ENCODE measurements at regions not wholly inside any gene's neighbourhood (a gene's known extent, or its start where the extent isn't known, plus 50 kb on each side); places are given as distances from the start of the nearest gene placed in this dataset.

DNA sequence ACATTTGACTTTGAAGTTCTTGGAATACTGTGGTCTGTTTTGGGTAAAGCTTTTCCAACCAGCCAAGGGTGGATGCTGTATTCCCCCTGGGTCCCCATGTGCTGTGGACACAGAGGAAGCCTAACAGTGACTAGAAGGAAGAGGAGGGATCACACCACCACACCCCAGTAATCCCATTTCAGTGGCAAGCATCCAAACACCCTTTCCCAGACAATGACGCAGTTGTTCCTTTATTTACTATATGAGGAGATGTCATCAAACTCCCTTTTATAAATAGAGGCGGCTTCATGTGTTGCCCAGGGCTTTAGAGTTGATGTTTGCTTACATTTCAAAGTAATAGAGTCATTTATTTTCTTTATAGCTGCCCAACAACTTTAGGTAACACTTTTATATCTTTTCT is 959.4 kb upstream of the GYPC start:
- TF ChIP-seq YY1 (IDR thresholded peaks at IDR 0.05; ENCODE audit: insufficient read depth, insufficient read length) (no peak), ZNF274 (IDR thresholded peaks at IDR 0.05; ENCODE audit: low read depth, low read length) (no peak), SUZ12 (IDR thresholded peaks at IDR 0.05; ENCODE audit: extremely low read depth, insufficient read depth, insufficient read length) (no peak)
- Histone ChIP-seq H3K36me3 (ENCODE audit: insufficient read depth, insufficient read length, low read length) (no peaks in the 10 kb centered on the region), H3K9me3 (ENCODE audit: insufficient read depth, low read length) (no peaks in the 10 kb centered on the region), H3K4me3 (ENCODE audit: insufficient read length, low read depth) (no peak overlapping the region), H3K9ac (ENCODE audit: insufficient read length, low read depth) (no peak overlapping the region), H3K27me3 (ENCODE audit: insufficient read depth, insufficient read length) (no peaks in the 10 kb centered on the region), H3K4me1 (ENCODE audit: insufficient read depth, insufficient read length) (no peaks in the 10 kb centered on the region)
- DNase-seq (ENCODE audit: low read depth, low spot score), result no peak

DNA sequence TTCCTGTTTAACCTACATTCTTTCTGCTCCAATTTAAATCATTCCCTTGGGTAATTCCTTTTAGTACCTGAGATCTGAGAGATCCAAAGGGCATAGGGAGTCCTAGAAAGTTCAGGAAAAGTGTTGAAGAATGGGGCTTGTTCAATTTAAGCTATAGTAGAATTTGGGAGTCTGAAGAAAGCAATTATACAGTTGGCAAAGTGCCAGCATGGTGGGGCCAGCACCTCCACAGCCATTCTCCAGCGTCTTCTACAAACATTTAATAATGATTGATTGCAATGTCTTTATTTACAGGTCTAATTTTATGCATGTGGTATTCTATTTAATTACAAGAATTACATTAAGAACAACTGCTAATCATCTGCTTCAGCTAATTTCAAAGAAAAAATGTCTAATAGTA is 957.7 kb upstream of the GYPC start:
- H3K9ac ChIP-seq (ENCODE audit: insufficient read length, low read depth), result no peak overlapping the region
- no peak for DNase-seq (ENCODE audit: low read depth, low spot score)
- no peaks in the 10 kb centered on the region for H3K27me3 ChIP-seq (ENCODE audit: insufficient read depth, insufficient read length)
- H3K4me3 ChIP-seq (ENCODE audit: insufficient read length, low read depth), result no peak overlapping the region
- H3K4me1 ChIP-seq (ENCODE audit: insufficient read depth, insufficient read length), result no peaks in the 10 kb centered on the region
- no peaks in the 10 kb centered on the region for H3K36me3 ChIP-seq (ENCODE audit: insufficient read depth, insufficient read length, low read length)
- TF ChIP-seq YY1 (IDR thresholded peaks at IDR 0.05; ENCODE audit: insufficient read depth, insufficient read length) (no peak), SUZ12 (IDR thresholded peaks at IDR 0.05; ENCODE audit: extremely low read depth, insufficient read depth, insufficient read length) (no peak), ZNF274 (IDR thresholded peaks at IDR 0.05; ENCODE audit: low read depth, low read length) (no peak)
- no peaks in the 10 kb centered on the region for H3K9me3 ChIP-seq (ENCODE audit: insufficient read depth, low read length)

DNA sequence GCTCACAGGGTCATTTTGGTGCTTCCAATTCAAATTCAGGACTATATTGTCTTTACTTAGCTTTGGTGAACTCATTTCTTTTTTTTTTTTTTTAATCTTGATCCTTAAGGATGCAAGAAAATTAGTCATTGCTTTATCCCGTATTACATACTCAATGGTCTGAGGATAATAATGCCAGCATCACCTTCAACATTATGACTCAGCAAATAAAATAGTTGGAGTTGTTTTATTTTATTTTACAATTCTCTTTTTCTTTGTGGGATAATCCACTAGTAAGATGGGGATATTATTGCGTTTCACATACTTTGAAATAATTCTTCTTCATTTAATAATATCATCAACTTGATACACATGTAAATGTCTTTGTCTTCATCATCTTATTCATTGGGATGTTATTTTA is 954.9 kb upstream of the GYPC start:
- no peaks in the 10 kb centered on the region for H3K4me1 ChIP-seq (ENCODE audit: insufficient read depth, insufficient read length)
- H3K9me3 ChIP-seq (ENCODE audit: insufficient read depth, low read length), result no peaks in the 10 kb centered on the region
- no peak overlapping the region for H3K4me3 ChIP-seq (ENCODE audit: insufficient read length, low read depth)
- no peak for DNase-seq (ENCODE audit: low read depth, low spot score)
- no peaks in the 10 kb centered on the region for H3K36me3 ChIP-seq (ENCODE audit: insufficient read depth, insufficient read length, low read length)
- TF ChIP-seq SUZ12 (IDR thresholded peaks at IDR 0.05; ENCODE audit: extremely low read depth, insufficient read depth, insufficient read length) (no peak), ZNF274 (IDR thresholded peaks at IDR 0.05; ENCODE audit: low read depth, low read length) (no peak), YY1 (IDR thresholded peaks at IDR 0.05; ENCODE audit: insufficient read depth, insufficient read length) (no peak)
- H3K9ac ChIP-seq (ENCODE audit: insufficient read length, low read depth), result no peak overlapping the region
- no peaks in the 10 kb centered on the region for H3K27me3 ChIP-seq (ENCODE audit: insufficient read depth, insufficient read length)

DNA sequence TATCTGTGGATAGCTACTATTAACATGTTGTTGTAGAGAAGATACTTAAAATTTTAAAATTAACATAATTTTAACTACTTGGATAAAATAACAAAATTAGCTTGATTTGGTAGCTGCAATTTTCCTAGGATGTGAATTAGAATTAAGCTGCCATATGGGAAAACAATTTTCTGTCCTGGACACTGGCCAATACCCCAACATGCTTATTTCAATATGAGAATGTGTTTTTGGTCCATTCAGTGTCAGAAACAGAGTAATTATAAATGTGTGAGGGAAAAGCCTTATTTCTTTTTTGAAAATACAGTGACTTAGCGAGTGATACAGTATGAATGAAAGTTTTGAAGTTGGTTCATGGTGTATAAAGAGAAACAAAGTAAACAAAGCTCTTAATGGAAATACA is 948.3 kb upstream of the GYPC start:
- no peaks in the 10 kb centered on the region for H3K27me3 ChIP-seq (ENCODE audit: insufficient read depth, insufficient read length)
- H3K9me3 ChIP-seq (ENCODE audit: insufficient read depth, low read length), result no peaks in the 10 kb centered on the region
- H3K4me1 ChIP-seq (ENCODE audit: insufficient read depth, insufficient read length), result no peaks in the 10 kb centered on the region
- TF ChIP-seq ZNF274 (IDR thresholded peaks at IDR 0.05; ENCODE audit: low read depth, low read length) (no peak), SUZ12 (IDR thresholded peaks at IDR 0.05; ENCODE audit: extremely low read depth, insufficient read depth, insufficient read length) (no peak), YY1 (IDR thresholded peaks at IDR 0.05; ENCODE audit: insufficient read depth, insufficient read length) (no peak)
- no peak overlapping the region for H3K4me3 ChIP-seq (ENCODE audit: insufficient read length, low read depth)
- no peak overlapping the region for H3K9ac ChIP-seq (ENCODE audit: insufficient read length, low read depth)
- DNase-seq (ENCODE audit: low read depth, low spot score), result no peak
- H3K36me3 ChIP-seq (ENCODE audit: insufficient read depth, insufficient read length, low read length), result no peaks in the 10 kb centered on the region

DNA sequence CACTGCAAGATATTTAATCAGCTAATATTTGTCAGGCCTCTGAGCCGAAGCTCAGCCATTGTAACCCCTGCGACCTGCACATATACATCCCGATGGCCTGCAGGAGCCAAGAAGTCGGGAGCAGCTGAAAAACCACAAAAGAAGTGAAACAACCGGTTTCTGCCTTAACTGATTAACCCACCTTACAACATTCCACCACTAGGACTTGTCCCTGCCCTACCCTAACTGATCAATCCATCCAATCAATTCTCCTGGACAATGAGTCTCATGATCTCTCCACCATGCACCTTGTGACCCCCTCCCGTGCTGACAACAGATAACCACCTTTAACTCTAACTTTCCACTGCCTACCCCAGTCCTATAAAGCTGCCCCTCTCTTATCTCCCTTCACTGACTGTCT is 945.4 kb upstream of the GYPC start:
- no peaks in the 10 kb centered on the region for H3K27me3 ChIP-seq (ENCODE audit: insufficient read depth, insufficient read length)
- H3K9ac ChIP-seq (ENCODE audit: insufficient read length, low read depth), result no peak overlapping the region

DNA sequence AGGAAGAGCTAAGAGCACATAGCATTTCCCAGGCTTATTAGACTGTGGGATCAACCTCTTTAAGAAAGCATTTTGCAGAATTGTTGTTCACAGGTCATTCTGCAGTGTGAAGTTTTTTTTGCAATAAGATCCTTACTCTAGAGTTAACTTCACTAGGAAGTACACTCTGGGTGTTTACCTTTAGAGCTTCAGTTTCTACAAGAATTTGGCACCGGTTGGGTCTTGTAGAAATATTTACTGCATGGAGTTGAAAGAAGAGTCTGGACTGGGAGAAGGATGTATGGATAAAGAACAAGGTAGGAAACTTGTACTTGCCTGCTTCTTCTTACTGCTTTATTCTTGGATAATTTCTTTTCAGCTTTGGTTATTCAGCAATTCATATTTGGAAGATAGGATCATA is 944.9 kb upstream of the GYPC start:
- Histone ChIP-seq H3K27me3 (ENCODE audit: insufficient read depth, insufficient read length) (no peaks in the 10 kb centered on the region), H3K9me3 (ENCODE audit: insufficient read depth, low read length) (no peaks in the 10 kb centered on the region), H3K9ac (ENCODE audit: insufficient read length, low read depth) (no peak overlapping the region), H3K4me3 (ENCODE audit: insufficient read length, low read depth) (no peak overlapping the region), H3K36me3 (ENCODE audit: insufficient read depth, insufficient read length, low read length) (no peaks in the 10 kb centered on the region), H3K4me1 (ENCODE audit: insufficient read depth, insufficient read length) (no peaks in the 10 kb centered on the region)
- no peak for TF ChIP-seq YY1 (IDR thresholded peaks at IDR 0.05; ENCODE audit: insufficient read depth, insufficient read length)
- TF ChIP-seq SUZ12 (IDR thresholded peaks at IDR 0.05; ENCODE audit: extremely low read depth, insufficient read depth, insufficient read length), result no peak
- no peak for DNase-seq (ENCODE audit: low read depth, low spot score)

More for the DNA sequence above, 945.4 kb upstream of the GYPC start:
- Histone ChIP-seq H3K36me3 (ENCODE audit: insufficient read depth, insufficient read length, low read length) (no peaks in the 10 kb centered on the region), H3K4me1 (ENCODE audit: insufficient read depth, insufficient read length) (no peaks in the 10 kb centered on the region), H3K9me3 (ENCODE audit: insufficient read depth, low read length) (no peaks in the 10 kb centered on the region), H3K4me3 (ENCODE audit: insufficient read length, low read depth) (no peak overlapping the region)
- TF ChIP-seq ZNF274 (IDR thresholded peaks at IDR 0.05; ENCODE audit: low read depth, low read length) (no peak), SUZ12 (IDR thresholded peaks at IDR 0.05; ENCODE audit: extremely low read depth, insufficient read depth, insufficient read length) (no peak), YY1 (IDR thresholded peaks at IDR 0.05; ENCODE audit: insufficient read depth, insufficient read length) (no peak)
- DNase-seq (ENCODE audit: low read depth, low spot score), result no peak

DNA sequence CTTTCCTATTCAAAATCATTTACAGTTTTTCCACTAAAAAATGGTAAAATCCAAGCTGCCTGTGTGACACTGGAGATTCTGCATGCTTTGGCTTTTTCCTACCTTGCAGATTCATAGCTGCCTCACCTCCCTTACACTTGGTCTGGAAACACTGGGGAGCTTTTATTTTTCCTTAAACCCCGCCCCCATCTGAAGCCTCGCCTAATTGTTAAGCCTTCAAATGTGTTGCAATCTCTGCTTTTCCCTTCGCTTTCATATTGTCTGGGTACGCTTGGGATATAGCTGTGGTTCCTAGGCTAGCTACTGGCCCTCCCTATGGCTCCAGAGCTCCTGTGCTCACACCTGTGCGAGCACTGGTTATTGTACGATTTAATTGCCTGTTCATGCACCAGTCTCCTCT is 942.4 kb upstream of the GYPC start:
- no peak for DNase-seq (ENCODE audit: low read depth, low spot score)
- no peaks in the 10 kb centered on the region for H3K9me3 ChIP-seq (ENCODE audit: insufficient read depth, low read length)
- no peak for TF ChIP-seq ZNF274 (IDR thresholded peaks at IDR 0.05; ENCODE audit: low read depth, low read length)
- no peak for TF ChIP-seq YY1 (IDR thresholded peaks at IDR 0.05; ENCODE audit: insufficient read depth, insufficient read length)
- no peak for TF ChIP-seq SUZ12 (IDR thresholded peaks at IDR 0.05; ENCODE audit: extremely low read depth, insufficient read depth, insufficient read length)
- H3K36me3 ChIP-seq (ENCODE audit: insufficient read depth, insufficient read length, low read length), result no peaks in the 10 kb centered on the region
- no peak overlapping the region for H3K9ac ChIP-seq (ENCODE audit: insufficient read length, low read depth)
- no peak overlapping the region for H3K4me3 ChIP-seq (ENCODE audit: insufficient read length, low read depth)
- no peaks in the 10 kb centered on the region for H3K4me1 ChIP-seq (ENCODE audit: insufficient read depth, insufficient read length)
- H3K27me3 ChIP-seq (ENCODE audit: insufficient read depth, insufficient read length), result no peaks in the 10 kb centered on the region
